22Rv1 (cell line): ENCODE measurements at regions not wholly inside any gene's neighbourhood (a gene's known extent, or its start where the extent isn't known, plus 50 kb on each side); places are given as distances from the start of the nearest gene placed in this dataset.

Experiments
- ZFX ChIP-seq: fragments of 450-650 bp; IDR thresholded peaks from 2 replicates; pipeline ENCODE4 v1.6.1; 2017; ENCODE audit warnings: antibody characterized with exemption, borderline replicate concordance
- TF ChIP-seq, protein P1 (sequence below): fragments of 450-650 bp; IDR thresholded peaks from 2 replicates; pipeline ENCODE4 v1.5.1; 2017; ENCODE audit warnings: mild to moderate bottlenecking

DNA sequence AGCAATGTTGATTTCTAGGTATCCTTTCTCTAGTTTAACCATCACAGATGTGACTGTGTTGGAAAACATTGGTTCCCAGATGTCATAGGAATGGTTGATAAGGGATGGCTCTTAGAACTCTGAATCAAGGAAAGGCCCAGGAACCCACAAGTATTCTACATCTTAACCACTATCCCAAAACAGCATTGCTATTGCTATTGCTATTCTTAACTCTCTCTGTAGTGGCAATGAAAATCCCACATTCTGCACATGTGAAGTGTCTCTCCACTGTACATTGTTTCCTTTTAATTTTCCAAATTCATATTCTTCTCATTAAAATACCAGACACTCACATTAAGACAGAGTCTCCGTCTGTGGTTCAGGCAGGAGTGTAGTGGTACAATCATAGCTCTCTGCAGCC lies 420.4 kb upstream of the RUNX1 start:
- TF ChIP-seq, protein P1, sequence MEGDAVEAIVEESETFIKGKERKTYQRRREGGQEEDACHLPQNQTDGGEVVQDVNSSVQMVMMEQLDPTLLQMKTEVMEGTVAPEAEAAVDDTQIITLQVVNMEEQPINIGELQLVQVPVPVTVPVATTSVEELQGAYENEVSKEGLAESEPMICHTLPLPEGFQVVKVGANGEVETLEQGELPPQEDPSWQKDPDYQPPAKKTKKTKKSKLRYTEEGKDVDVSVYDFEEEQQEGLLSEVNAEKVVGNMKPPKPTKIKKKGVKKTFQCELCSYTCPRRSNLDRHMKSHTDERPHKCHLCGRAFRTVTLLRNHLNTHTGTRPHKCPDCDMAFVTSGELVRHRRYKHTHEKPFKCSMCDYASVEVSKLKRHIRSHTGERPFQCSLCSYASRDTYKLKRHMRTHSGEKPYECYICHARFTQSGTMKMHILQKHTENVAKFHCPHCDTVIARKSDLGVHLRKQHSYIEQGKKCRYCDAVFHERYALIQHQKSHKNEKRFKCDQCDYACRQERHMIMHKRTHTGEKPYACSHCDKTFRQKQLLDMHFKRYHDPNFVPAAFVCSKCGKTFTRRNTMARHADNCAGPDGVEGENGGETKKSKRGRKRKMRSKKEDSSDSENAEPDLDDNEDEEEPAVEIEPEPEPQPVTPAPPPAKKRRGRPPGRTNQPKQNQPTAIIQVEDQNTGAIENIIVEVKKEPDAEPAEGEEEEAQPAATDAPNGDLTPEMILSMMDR: no peak
- TF ChIP-seq ZFX: no peak
